Esophagus muscularis mucosa (tissue), 3 donors: ENCODE measurements at regions not wholly inside any gene's neighbourhood (a gene's known extent, or its start where the extent isn't known, plus 50 kb on each side); places are given as distances from the start of the nearest gene placed in this dataset.

Experiments
- POLR2A ChIP-seq: fragments of 450-650 bp; IDR thresholded peaks from one replicate; pipeline ENCODE4 v1.6.1; 2017; ENCODE audit warnings: antibody characterized with exemption, moderate library complexity, mild to moderate bottlenecking, low read depth
- TF ChIP-seq, protein P1 (sequence below), 3 experiments: fragments of 200-600 bp in 2 of 3; fragments of 450-650 bp in 1 of 3; sonication (generic) in 2 of 3; IDR thresholded peaks; one replicate each; pipeline ENCODE4 v1.5.1; 2017 to 2019; ENCODE audit warnings: antibody characterized with exemption in 3 of 3, mild to moderate bottlenecking in 2 of 3, moderate library complexity in 1 of 3

DNA sequence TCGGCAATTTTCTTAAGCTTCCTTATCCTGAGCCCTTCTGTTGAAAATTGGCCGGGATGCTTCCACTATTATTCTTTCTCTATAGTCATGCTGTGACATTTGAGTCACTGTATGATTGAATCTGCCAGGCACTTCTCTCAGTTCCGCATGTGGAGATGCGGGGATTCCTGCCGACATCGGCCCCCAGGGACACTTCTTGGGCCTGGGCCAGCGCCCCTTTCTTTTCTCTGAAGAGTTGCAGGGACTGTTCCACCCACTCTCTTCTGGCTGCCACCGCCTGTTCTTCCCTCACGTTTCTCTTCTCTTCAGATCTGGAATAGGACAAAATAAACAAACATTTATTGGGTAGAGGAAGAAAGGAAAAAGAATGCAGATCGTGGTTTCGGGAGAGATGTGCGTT lies 310.1 kb downstream of the ETNK1 start:
- TF ChIP-seq, protein P1, sequence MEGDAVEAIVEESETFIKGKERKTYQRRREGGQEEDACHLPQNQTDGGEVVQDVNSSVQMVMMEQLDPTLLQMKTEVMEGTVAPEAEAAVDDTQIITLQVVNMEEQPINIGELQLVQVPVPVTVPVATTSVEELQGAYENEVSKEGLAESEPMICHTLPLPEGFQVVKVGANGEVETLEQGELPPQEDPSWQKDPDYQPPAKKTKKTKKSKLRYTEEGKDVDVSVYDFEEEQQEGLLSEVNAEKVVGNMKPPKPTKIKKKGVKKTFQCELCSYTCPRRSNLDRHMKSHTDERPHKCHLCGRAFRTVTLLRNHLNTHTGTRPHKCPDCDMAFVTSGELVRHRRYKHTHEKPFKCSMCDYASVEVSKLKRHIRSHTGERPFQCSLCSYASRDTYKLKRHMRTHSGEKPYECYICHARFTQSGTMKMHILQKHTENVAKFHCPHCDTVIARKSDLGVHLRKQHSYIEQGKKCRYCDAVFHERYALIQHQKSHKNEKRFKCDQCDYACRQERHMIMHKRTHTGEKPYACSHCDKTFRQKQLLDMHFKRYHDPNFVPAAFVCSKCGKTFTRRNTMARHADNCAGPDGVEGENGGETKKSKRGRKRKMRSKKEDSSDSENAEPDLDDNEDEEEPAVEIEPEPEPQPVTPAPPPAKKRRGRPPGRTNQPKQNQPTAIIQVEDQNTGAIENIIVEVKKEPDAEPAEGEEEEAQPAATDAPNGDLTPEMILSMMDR (IDR thresholded peaks at IDR 0.05), result no peak
- no peak for TF ChIP-seq POLR2A
